UCSD-AML1 (cell line): ENCODE measurements at regions not wholly inside any gene's neighbourhood (a gene's known extent, or its start where the extent isn't known, plus 50 kb on each side); places are given as distances from the start of the nearest gene placed in this dataset.
"Not testable (repeated sequence)": the region's sequence is repeated elsewhere in the genome, so short reads cannot be mapped to it uniquely, and the experiment has no call there.

ENCODE experiments used
- DNase-seq: peaks from one replicate; lab custom pipeline; 2025; ENCODE audit not compliant: unreplicated experiment; lab: John Stamatoyannopoulos, UW

- no peak for DNase-seq
Measured at GRCh38 chr2:237240252-237240651, 154.6 kb downstream of the COPS8 start.

DNA sequence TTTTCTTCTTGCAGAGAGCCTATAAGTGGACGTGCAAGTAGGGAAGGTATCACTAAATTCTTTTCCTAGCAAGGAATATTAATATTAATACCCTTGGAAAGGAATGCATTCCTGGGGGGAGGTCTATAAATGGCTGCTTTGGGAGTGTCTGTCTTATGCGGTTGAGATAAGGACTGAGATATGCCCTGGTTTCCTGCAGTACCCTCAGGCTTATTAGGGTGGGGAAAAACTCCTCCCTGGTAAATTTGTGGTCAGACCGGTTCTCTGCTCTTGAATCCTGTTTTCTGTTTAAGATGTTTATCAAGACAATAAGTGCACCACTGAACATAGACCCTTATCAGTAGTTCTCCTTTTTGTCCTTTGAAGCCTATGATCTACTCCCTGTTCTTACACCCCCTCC is 155.2 kb downstream of the COPS8 start:
- not testable (repeated sequence) for DNase-seq

- DNase-seq = no peak
Measured at GRCh38 chr2:237242091-237242536, 156.4 kb downstream of the COPS8 start.

- DNase-seq = no peak
Measured at GRCh38 chr2:237243487-237243886, 157.8 kb downstream of the COPS8 start.

GRCh38 chr2:237244178-237244577 is 158.5 kb downstream of the COPS8 start:
- DNase-seq = no peak

DNA sequence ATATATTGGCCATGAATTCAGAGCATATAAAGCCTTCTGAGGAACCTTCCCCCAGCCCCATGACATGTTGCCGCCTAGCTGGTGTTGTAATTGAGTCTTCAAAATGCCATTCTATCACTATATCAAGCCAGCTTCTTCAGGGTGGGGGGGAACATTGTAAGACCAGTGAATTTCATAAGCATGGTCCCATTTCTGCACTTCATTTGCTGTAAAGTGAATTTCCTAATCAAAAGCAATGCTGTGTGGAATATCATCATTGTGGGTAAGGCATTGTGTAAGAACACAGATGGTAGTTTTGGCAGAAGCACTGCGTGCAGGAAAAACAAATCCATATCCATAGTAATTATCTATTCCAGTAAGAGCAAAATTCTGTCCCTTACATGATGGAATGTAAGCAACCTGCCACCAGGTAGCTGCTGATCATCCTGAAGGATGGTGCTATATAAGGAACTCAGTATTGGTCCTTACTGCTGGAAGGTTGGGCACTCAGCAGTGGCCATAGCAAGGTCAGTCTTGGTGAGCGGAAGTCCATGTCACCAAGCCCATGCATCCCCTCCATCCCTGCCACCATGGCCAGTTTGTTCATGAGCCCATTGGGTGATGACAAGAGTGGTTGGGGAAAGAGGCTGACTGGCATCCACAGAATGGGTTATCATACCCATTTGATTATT is 159.4 kb downstream of the COPS8 start:
- no peak for DNase-seq

- DNase-seq = no peak
Measured at GRCh38 chr2:237250599-237250998, 163.4 kb downstream of the COL6A3 start.

DNA sequence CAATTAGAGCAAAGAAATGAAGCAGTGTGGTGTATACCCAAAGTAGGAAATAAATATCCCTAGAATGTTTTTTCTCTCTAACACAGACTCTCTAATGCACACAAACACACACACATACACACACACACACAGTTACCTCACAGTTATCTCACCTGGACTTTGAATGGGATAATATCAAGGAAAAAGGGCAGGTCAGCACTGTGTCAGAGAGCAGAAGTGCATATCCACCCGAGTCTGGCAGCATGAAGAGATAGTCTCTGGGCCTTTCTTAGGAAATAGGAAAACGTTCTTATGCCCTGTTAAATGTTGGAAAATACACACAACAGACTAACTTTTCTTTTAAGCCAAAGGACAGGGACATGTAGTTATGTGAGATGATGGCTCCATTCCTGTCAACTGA is 162.0 kb downstream of the COL6A3 start:
- DNase-seq = no peak

- no peak for DNase-seq
Measured at GRCh38 chr2:237253046-237253702, 160.8 kb downstream of the COL6A3 start.

DNA sequence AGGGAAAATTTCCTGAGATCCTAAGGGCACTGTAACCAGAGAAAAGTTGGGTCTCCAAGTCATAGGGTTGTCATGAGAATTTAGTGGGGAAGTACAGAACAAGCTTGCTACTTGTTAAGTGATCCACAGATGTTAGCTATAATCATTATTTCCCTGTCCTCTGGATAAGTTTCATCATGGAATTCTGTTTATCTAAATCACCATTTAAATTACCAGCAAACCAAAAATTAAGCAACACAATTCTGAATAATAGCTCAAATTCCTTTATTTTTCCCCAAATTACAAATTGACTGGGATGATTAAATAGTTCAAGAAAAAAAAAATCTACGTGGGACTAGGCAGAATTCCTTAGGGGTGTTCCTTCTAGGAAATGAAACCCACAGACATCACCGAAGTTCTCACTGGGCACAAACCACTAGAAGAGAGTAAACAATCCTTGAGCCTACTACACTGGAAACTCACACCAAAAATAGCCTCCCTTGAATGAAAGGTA is 159.5 kb downstream of the COL6A3 start:
- DNase-seq = no peak

DNA sequence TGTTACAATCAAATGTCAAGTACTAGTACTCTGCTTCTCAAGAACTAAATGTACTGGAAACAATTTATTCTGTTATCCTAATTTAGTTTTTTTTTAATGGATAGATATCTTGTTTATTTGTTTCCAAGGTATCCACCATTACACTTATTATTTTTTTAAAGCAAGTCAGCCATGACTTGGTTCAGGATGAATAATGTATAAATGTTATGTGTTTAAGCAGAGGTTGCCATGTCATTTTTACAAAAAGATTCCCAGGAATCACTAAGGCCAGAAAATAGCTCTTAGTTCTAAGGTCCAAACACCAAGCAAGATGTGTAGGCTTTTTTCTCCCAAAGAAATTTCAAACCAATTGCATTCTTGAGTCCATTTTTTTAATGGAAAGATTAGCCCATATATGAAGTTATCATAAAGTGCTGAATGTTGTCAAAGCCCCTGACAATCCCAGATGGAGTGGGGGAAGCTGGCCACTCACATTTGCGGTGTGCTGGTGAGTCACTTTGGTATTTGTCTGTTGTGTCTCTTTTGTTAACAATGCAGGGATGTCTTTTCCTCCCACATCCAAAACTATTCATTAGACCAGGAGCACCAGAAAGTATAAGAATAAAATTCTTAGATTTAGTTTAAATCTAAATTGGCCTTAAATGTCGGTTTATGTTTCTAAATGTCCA is 158.9 kb downstream of the COL6A3 start:
- no peak for DNase-seq

DNA sequence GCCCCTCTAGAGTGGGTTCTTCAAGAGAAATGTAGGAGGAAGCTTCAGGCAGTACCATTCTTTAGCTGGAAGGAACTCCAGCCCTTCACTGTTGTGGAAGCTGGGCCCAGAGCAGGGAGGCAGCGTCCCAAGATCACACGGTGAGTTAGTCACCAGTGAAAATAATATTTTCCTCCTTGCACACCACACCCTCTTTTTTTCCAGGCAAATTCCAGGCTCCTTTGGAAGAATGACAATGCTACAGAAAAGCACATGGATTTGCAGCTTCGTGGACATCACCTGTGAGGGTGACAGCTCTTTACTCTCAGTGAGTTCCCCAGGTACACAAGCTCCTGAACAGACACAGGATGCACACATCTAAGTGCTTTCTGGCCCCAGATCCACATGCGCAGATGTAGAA is 157.1 kb downstream of the COL6A3 start:
- DNase-seq = no peak

GRCh38 chr2:237257471-237257951 is 156.5 kb downstream of the COL6A3 start:
- DNase-seq = no peak

- no peak for DNase-seq
Measured at GRCh38 chr2:237258116-237258515, 155.8 kb downstream of the COL6A3 start.

DNA sequence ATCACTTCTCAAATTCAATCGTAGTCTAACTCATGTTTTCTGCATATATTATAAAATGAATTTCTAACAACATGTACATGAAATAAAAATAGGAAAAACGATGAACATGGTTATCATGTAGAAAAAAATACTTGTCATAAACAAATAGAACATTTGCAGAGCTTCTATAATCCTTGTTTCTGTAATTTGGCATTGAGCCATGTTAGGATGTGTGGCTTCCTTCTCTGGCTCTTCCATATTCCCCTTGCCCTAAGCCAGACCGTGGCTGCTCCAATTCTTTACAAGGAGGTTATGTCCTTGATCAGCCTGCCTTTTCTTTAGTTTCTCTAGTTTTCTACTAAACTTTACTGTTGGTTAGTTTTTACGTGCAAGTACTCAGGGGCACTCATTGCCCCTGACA is 155.3 kb downstream of the COL6A3 start:
- no peak for DNase-seq

- no peak for DNase-seq
Measured at GRCh38 chr2:237259201-237259600, 154.8 kb downstream of the COL6A3 start.

DNA sequence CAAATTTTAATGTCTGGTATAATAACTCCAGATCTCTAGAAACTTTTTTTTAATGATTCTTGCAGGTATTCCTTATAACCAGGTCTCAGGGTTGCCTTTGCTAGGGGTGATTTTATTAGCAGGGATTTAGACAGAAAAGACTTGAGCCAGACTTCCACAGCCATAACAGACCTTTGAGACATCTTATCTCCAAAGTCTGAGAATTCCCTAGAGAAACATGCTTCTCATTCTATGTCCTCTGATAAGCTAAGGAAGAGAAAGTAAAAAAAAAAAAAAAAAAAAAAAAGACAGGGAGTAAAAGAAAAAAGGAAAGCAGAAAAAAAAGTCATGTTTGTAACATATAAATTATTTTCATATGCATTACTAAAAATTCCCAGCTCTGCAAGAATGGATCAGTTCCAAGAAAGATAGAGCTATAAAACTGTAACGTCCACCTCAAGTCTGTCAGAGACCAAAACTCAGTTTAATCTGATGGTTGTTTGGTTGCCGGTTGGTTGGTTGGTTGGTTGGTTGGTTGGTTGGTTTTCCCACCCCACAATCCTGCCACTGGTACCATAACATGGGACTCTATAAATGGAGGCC is 153.8 kb downstream of the COL6A3 start:
- DNase-seq = no peak

DNA sequence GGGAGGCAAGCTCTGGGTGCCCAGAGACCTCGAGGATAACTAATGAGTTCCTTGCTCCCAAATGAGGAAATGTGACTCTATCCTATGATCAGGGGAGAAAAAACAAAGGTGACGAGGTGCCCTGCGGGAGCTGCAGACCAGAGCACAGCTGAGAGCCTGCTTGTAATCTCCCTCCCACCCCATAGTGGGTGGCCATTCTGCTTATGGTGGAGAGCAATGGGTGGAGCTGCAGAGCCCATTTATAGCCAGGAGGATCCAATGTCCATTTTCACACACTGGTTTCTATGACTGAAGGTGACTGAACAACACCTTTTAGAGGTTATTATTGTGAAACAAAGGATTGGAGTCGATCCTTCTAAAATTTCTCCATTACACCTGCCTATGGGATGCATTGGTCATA is 153.3 kb downstream of the COL6A3 start:
- DNase-seq = no peak

- no peak for DNase-seq
Measured at GRCh38 chr2:237261327-237261726, 152.6 kb downstream of the COL6A3 start.

DNA sequence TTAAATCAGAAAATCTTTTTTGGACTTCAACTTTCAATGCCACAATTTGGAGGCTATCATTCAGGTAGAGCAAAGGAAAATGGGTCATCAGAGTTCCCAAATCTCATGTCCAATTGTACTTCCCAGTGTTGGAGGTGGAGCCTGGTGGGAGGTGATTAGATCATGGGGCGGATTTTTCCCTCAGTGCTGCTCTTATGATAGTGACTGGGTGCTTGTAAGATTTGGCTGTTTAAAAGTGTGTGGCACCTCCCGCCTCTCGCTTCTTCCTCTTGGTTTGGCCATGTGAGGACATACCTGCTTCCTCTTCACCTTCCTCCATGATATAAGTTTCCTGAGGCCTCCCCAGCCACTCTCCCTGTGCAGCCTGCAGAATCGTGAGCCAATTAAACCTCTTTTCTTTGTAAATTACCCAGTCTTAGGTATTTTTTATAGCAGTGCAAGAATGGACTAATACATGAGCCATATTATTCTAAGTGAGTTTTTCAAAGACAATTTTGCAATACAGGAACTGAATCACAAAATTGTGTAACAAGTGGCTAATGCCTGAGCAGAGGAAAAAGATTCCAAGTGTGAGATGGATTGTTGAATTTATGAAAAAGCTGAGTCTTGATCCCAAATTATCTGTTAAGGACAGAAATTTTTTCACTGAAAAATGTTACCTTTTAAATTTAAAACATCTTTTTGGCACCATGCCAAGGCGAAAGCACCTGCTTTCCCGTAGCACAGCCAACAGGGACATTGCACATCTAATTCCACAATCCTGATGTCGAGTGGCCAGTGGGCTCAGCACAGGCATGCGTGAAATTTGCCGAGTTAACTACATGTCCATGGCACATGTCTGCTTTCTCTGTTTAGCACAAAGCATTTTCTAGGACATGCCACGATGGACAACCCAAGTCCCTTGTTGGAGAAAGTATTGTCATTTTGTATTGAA is 150.9 kb downstream of the COL6A3 start:
- no peak for DNase-seq
